Fibroblast of lung (primary cell): ENCODE measurements at regions not wholly inside any gene's neighbourhood (a gene's known extent, or its start where the extent isn't known, plus 50 kb on each side); places are given as distances from the start of the nearest gene placed in this dataset.

Source experiments
- DNase-seq, 2 donors: peaks; one replicate each; pipeline versions ENCODE4 v3.0.0 to v3.0.0-alpha.2; 2010; ENCODE audit warnings: low read depth in 2 of 2
- H2AFZ ChIP-seq: 2 replicates; pipeline ENCODE4 v1.5.1; 2012; ENCODE audit warnings: low read length, control low read depth, inconsistent platforms
- H3K27ac ChIP-seq: 2 replicates; pipeline ENCODE4 v1.5.1; 2011; ENCODE audit warnings: low read length, control low read depth; ENCODE audit not compliant: insufficient read depth
- H3K27me3 ChIP-seq: 2 replicates; pipeline ENCODE4 v1.5.1; 2011; ENCODE audit warnings: mild to moderate bottlenecking, low read length; ENCODE audit not compliant: control insufficient read depth, insufficient read depth
- H3K36me3 ChIP-seq: 2 replicates; pipeline ENCODE4 v1.5.1; 2011; ENCODE audit warnings: low read length; ENCODE audit not compliant: control insufficient read depth, insufficient read depth
- H3K4me1 ChIP-seq: 2 replicates; pipeline ENCODE4 v1.5.1; 2011; ENCODE audit warnings: low read length; ENCODE audit not compliant: control insufficient read depth, insufficient read depth; ENCODE audit errors: extremely low read depth
- H3K4me2 ChIP-seq: 2 replicates; pipeline ENCODE4 v1.5.1; 2011; ENCODE audit warnings: low read length, control low read depth; ENCODE audit not compliant: insufficient read depth; ENCODE audit errors: extremely low read depth
- H3K4me3 ChIP-seq, 4 experiments: fragments of 200-600 bp in 1 of 4; sonication (generic) in 1 of 4; replicated peaks in 1 of 4; 2 replicates each; pipeline ENCODE4 v1.5.1; 2011 to 2016; ENCODE audit warnings: low read length in 4 of 4, low read depth in 3 of 4, mild to moderate bottlenecking in 3 of 4, control low read depth in 2 of 4, inconsistent platforms in 1 of 4, mixed read lengths in 1 of 4; ENCODE audit not compliant: insufficient read depth in 1 of 4; ENCODE audit errors: control extremely low read depth in 1 of 4
- H3K79me2 ChIP-seq: 2 replicates; pipeline ENCODE4 v1.5.1; 2012; ENCODE audit warnings: mild to moderate bottlenecking, low read length, inconsistent platforms; ENCODE audit not compliant: control insufficient read depth, insufficient read depth
- H3K9ac ChIP-seq: 2 replicates; pipeline ENCODE4 v1.5.1; 2011; ENCODE audit warnings: mild to moderate bottlenecking, low read length, control low read depth; ENCODE audit not compliant: insufficient read depth
- H3K9me3 ChIP-seq: 2 replicates; pipeline ENCODE4 v1.5.1; 2012; ENCODE audit warnings: low read depth, low read length; ENCODE audit not compliant: control insufficient read depth, insufficient read depth
- H4K20me1 ChIP-seq: 2 replicates; pipeline ENCODE4 v1.5.1; 2011; ENCODE audit warnings: low read length; ENCODE audit not compliant: control insufficient read depth, insufficient read depth; ENCODE audit errors: extremely low read depth
- EZH2 ChIP-seq: IDR thresholded peaks from 2 replicates; pipeline ENCODE4 v1.5.1; 2012; ENCODE audit warnings: low read length, control low read depth, mild to moderate bottlenecking; ENCODE audit errors: missing control alignments
- TF ChIP-seq, protein P1 (sequence below), 2 donors: IDR thresholded peaks in 1 of 2; conservative IDR thresholded peaks in 1 of 2; 1 replicate in 1 of 2; 2 replicates in 1 of 2; pipeline ENCODE4 v1.5.1; 2011 to 2012; ENCODE audit warnings: low read length in 2 of 2, control low read depth in 1 of 2, inconsistent platforms in 1 of 2, low read depth in 1 of 2, mild to moderate bottlenecking in 1 of 2

DNA sequence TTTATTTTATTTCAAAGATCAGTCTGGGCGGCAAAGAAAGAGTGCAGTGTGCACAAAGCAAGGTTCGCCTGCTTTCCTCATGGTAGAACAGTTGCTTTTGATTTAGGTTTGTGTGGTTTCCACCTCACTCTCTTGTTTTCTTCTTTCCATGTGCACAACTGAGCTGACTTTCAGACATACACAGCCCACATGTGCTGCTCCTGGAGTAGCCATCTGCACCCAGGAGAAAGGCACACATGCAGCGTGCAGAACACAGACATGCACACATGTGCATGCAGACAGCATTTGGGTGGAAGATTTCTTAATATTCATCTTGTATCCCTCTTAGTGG, 302.1 kb downstream of the FZD1 start:
- no peak overlapping the region for H3K9ac ChIP-seq
- TF ChIP-seq, protein P1, sequence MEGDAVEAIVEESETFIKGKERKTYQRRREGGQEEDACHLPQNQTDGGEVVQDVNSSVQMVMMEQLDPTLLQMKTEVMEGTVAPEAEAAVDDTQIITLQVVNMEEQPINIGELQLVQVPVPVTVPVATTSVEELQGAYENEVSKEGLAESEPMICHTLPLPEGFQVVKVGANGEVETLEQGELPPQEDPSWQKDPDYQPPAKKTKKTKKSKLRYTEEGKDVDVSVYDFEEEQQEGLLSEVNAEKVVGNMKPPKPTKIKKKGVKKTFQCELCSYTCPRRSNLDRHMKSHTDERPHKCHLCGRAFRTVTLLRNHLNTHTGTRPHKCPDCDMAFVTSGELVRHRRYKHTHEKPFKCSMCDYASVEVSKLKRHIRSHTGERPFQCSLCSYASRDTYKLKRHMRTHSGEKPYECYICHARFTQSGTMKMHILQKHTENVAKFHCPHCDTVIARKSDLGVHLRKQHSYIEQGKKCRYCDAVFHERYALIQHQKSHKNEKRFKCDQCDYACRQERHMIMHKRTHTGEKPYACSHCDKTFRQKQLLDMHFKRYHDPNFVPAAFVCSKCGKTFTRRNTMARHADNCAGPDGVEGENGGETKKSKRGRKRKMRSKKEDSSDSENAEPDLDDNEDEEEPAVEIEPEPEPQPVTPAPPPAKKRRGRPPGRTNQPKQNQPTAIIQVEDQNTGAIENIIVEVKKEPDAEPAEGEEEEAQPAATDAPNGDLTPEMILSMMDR (conservative IDR thresholded peaks at IDR 0.05 in 1 of 2, IDR thresholded peaks at IDR 0.05 in 1 of 2; ENCODE audit: low read depth in 1 of 2, low read length in 2 of 2) = no peak
- TF ChIP-seq EZH2 = no peak
- no peaks in the 10 kb centered on the region for H3K36me3 ChIP-seq
- DNase-seq = no peak
- no peaks in the 10 kb centered on the region for H3K4me1 ChIP-seq
- H3K27ac ChIP-seq = no peak overlapping the region
- no peaks in the 10 kb centered on the region for H3K9me3 ChIP-seq
- no peaks in the 10 kb centered on the region for H4K20me1 ChIP-seq
- no peaks in the 10 kb centered on the region for H3K79me2 ChIP-seq
- peak overlapping the region; percentile 18 for H3K4me2 ChIP-seq
- H3K27me3 ChIP-seq = no peaks in the 10 kb centered on the region
- H2AFZ ChIP-seq = no peak overlapping the region
- no peak overlapping the region for H3K4me3 ChIP-seq

DNA sequence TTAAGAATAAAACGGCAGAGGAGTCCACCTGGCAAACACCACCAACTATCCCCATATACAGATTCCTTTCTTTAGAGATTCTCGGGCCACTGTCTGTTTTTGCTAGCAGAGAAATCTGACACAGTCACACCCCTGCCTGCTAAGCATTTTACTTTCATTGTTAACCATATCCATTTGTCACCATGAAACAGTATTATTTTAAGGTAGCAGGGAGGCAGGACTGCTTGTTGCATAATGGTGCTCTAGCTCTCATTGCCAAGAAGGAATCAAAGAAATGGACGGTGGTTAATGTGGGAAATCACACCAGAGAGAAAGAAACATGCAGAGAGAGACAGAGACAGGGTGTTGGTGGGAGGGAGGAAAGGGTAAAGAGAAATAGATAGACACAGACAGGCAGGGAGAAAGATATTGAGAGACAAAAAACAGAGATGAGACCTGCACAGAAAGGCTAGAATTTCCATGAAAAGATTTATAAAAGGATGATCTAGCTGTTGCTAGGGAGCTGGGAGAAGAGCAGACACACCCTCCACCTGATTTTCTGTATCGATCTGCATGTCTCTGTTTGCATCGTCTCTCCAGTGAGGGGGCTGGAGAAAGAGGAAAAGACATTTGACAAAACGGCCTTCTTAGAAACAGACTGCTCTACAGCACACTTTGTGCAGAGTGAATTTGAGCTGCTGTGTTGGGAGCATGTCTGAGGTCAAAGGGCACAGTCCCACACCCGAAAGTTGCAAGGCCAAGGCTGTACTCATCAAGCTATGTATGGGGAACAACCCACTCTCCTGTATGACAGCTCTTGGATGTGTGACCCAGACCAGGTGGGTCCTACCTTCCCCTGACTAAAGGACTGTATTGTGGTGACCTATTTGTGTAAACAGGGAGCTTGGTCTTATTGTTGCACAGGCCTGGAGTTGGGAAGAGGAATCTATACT, 303.1 kb downstream of the FZD1 start:
- H3K36me3 ChIP-seq = no peaks in the 10 kb centered on the region
- no peak overlapping the region for H3K9ac ChIP-seq
- no peaks in the 10 kb centered on the region for H3K9me3 ChIP-seq
- no peak for TF ChIP-seq EZH2
- TF ChIP-seq, protein P1 (conservative IDR thresholded peaks at IDR 0.05 in 1 of 2, IDR thresholded peaks at IDR 0.05 in 1 of 2; ENCODE audit: low read depth in 1 of 2, low read length in 2 of 2) = no peak
- H3K4me3 ChIP-seq = no peak overlapping the region
- no peak overlapping the region for H3K4me2 ChIP-seq
- no peaks in the 10 kb centered on the region for H3K27me3 ChIP-seq
- no peak overlapping the region for H3K27ac ChIP-seq
- H2AFZ ChIP-seq = no peak overlapping the region
- H3K79me2 ChIP-seq = no peaks in the 10 kb centered on the region
- no peaks in the 10 kb centered on the region for H3K4me1 ChIP-seq
- no peaks in the 10 kb centered on the region for H4K20me1 ChIP-seq
- DNase-seq = peak in 1 of 2 donors; percentile 57

DNA sequence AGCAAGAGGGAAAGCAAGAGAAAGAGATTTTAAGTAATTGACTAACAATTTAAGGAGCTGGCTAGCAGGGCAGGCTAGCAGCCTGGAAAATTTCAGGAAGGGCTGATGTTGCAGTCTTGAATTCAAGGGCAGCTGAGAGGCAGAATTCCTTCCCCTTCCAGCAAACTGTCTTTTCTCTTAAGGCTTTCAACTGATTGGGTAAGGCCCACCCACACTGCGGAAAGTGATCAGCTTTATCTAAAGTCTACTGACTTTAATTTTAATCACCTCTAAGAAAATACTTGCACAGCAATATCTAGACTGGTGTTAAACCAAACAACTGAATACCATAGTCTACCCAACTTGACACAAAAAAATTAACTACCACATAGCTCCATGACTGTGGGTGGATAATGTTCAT, 303.9 kb downstream of the FZD1 start:
- H3K4me2 ChIP-seq = no peak overlapping the region
- no peaks in the 10 kb centered on the region for H4K20me1 ChIP-seq
- H3K4me1 ChIP-seq = no peaks in the 10 kb centered on the region
- H3K9me3 ChIP-seq = no peaks in the 10 kb centered on the region
- DNase-seq = no peak
- no peak overlapping the region for H2AFZ ChIP-seq
- no peaks in the 10 kb centered on the region for H3K36me3 ChIP-seq
- TF ChIP-seq EZH2 = no peak
- TF ChIP-seq, protein P1 (conservative IDR thresholded peaks at IDR 0.05 in 1 of 2, IDR thresholded peaks at IDR 0.05 in 1 of 2; ENCODE audit: low read depth in 1 of 2, low read length in 2 of 2) = no peak
- H3K9ac ChIP-seq = no peak overlapping the region
- no peak overlapping the region for H3K4me3 ChIP-seq
- no peaks in the 10 kb centered on the region for H3K79me2 ChIP-seq
- no peak overlapping the region for H3K27ac ChIP-seq
- H3K27me3 ChIP-seq = no peaks in the 10 kb centered on the region
